COLO829 (cell line): ENCODE measurements at regions not wholly inside any gene's neighbourhood (a gene's known extent, or its start where the extent isn't known, plus 50 kb on each side); places are given as distances from the start of the nearest gene placed in this dataset.
A peak's percentile ranks its signal among the peaks of the same experiment; 100 is the strongest.

ENCODE experiments used
- DNase-seq: peaks from one replicate; pipeline ENCODE4 v3.0.0; 2012; ENCODE audit warnings: low spot score

DNA sequence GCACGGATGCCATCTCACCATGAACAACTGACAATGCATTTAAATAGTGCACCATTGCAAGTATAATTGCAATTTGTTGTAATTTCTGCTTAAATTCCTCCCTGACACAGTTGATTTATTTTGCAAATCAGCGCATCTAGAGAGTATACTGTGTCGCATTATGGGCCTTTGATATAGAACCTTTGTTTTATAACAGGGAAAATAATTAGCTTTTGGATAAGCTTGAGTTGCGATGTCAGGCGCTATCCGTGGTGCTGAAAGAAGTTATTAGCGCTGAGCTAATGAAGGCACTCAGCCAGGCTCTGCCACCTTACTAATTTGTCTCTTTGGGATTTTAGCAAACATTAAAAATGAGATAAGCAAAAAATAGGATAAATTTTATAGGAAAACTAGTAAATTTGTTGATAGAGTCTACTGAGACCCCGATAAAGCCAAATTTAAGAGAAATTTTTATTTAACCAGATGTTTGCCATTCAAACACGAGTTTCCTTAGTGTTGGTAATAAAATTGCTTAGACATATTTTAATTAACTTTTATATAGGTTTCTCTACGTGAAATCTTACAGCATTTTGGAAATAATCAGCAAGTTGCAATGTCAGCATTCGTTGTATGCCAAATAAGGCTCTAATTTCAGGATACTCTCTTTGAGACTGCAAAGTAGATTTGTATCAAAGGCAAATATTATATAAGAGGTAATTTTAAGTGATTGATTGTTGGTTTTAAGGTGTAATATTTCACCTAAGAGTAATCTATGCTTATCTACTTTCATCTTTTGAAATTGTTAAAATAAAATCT is 355.5 kb downstream of the TLR4 start:
- no peak for DNase-seq

- DNase-seq: no peak
Observed at GRCh38 chr9:118083161-118083560, 379.0 kb downstream of the TLR4 start.

DNA sequence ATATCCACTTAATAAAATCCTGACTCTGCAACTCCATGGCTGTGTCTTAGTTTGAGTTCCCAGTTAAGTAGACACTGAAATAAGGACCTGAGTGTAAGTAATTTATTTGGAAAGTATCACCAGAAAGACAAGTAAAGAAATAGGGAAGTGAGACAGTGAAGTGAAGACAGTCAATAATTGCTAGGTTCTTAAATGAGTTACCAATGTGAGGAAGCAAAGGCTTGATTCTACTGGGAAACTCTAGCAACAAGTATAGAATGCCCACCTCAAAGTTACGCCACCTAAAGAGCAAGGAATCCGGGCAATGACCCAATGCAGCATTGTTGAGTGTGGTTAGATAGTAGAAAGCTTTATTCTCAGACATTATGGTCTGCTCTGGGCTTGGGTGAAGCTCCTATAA is 383.9 kb downstream of the TLR4 start:
- no peak for DNase-seq

DNA sequence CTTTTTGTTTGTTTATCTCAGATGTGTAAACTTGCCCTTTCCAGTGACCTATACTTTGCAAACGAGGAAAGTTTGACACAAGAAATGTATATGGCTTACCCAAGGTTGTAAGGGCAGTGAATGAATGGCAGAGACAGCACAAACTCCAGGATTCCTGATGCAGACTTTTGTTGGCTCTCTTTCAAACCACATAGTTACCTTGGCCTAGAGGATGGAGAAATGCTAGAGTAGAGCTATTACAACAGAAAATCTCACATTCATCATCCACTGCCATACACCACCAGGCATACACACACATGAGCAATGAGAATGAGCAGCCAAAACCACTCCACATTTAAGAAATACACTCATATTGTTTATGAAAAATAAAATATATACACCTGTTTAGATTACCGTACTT is 387.0 kb downstream of the TLR4 start:
- DNase-seq: no peak

DNA sequence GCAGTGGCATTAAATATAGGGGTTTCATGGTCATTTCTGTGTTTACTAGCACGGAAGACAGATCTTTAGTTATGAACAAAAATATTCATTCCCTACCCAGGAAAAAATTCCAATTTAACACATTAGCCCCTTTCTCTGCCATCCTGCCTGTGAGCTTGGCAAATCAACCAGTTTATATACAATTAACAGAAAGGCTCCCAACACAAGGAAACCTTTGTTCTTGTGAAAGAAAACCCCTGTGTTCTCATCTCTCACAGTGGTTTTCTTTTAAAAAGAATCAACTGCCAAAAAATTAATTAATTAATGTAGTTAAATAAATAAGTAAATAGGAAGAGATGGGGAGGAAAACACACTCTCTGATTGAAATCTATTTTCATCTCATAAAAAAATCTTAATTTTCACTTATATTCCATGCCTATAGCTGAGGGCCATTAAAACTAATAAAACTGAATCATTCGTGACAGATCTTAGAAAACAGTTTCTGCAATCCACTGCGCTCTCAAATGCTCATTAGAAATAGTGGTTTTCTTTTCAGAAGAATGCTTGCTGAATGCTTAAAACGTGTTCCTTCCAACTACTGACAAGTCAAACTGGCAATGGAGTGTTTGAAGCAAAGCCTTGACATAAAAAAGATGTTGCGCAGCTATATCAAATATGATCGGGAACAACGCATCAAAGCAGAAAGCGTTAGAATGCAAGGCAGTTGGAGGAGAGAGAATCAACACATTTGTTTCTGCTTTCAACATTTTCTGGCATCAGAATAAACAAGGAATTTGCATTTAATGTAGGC is 387.7 kb downstream of the TLR4 start:
- peak; percentile 12 for DNase-seq

GRCh38 chr9:118094387-118094786 is 390.2 kb downstream of the TLR4 start:
- no peak for DNase-seq

DNA sequence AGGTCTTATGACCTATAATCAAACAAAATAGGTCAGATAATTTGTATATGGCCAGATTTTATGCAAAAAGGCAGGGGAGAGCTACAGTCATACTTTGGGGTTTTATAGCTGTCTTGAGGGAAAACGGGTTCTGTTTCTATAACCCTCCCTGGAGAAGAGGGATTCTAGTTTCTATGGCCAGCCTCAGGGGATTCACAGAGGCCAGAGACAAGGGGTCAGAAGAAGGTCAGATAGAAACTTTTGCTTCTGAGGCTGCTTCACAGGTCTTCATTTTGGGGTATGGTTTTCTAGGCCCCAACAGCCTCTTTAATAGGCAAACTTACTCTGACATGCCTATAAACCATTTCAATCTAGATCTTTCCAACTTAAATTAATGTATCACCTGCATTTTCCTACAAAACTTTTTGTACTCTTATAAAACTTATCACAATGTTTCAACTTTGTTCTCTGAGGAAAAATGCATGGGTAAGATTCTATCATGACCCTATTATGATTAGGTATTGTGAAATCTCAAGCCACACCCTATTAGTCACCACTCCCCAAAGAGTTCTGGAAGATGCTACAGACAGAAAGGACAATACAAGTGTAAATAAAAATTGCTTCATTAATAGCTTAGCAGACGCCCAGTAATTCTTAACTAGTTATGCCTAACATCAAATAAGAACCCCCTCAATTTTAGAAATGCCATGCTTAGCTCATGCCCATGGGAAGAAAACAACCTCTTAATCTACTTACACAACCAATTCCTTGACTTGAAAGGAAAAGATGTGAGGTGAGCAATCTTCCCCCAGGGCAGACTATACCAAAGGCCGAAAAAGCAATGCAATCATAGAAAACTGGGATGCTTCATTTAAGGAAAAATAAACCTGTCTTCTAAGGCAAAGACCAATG is 396.6 kb downstream of the TLR4 start:
- no peak for DNase-seq

DNA sequence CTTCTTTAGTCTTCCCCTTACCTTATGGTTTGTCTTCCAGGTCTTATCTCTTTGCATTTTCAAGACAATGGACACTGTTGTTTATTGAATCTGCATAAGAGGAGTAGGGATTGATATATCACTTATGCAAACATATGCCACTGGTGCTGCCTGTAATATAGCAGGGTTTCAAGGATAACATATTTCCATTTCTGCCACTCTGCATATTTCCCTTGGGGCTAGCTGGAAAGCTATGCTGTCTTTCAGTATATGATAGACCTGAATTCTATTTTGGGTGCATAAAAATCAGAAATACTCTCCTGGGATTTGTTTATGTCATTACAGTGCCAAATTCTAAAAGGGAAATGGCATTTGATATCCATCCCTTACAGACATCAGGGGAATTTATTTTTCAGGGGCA is 400.2 kb downstream of the TLR4 start:
- no peak for DNase-seq

GRCh38 chr9:118108971-118109370 is 404.8 kb downstream of the TLR4 start:
- DNase-seq: no peak

DNA sequence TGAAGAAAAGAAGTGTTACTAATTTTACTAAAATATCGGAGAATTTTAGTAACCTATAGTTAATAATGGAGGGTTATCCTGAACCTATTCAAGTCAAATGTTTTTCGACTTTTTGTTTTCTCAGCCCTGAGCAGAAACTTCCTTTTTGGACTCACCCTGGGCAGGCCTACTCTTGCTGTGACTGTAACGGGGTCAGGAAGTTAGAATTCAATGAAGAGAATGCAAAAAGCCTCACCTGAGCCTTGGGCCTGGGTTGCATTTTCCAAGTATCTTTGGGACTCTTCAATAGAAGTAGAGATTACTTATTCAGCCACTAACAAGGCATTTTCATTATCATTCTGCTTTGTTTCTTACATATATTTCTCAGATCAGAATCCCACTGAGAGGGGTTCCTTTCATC is 405.3 kb downstream of the TLR4 start:
- no peak for DNase-seq

GRCh38 chr9:118121361-118121760 is 417.2 kb downstream of the TLR4 start:
- no peak for DNase-seq

- no peak for DNase-seq
Observed at GRCh38 chr9:118128313-118128712, 424.1 kb downstream of the TLR4 start.

GRCh38 chr9:118129541-118129940 is 425.3 kb downstream of the TLR4 start:
- DNase-seq: no peak

DNA sequence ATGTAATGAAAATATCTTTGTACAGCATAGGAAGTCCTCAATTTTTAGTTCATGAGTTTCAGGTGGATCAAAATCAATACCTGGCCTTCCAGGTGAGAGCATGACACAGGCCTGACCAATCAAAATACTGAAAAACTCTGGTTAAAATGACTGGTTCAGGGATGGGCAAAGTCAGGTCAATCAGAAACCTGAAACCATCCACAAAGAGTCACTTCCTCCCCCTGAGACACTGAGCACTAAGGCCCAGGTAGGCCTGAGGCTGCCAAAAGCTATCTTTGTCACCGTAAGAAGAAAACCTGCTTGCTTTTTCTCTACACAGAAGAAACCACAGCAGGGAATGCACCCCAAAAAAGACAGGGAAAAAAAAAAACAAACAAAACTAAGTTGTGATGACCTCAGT is 444.8 kb downstream of the TLR4 start:
- no peak for DNase-seq

DNA sequence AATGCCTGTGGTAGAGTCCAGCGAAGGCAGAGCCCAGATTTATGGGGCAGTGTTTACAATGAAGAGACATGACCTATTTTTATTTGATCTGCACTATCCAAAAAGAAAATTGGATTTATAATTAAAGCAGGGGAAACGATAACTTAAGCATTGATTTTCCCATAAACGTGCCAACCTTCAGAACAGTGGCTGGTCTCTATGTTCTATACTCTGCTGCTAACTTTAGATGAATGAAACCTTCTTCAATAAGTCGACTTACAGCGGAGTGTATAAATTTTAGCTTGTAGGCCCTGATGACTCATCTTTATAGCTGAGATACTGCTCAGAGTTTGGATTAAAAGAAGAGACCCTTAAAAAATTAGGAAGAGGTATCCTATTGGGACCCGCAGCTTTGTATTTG is 452.6 kb downstream of the TLR4 start:
- DNase-seq: no peak

GRCh38 chr9:118162716-118163115 is 458.5 kb downstream of the TLR4 start:
- no peak for DNase-seq

DNA sequence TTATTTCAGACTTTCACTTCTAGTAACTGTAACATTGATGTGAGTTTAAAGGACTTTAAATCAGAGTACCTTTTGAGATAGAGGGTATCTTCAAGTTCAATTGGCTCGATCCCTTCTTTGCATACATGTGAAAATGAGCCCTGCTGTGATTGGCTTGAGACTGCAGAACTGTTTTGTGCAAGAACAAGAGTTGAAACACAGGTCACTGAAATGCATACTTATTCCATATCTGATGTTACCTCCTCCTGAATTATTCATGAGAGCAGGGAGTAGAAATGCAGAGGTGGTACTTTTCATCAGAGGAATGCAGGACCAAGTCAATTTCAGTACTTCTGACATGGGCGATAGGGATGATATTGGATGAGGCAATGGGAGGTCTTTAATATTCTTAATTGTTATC is 459.5 kb downstream of the TLR4 start:
- DNase-seq: no peak

DNA sequence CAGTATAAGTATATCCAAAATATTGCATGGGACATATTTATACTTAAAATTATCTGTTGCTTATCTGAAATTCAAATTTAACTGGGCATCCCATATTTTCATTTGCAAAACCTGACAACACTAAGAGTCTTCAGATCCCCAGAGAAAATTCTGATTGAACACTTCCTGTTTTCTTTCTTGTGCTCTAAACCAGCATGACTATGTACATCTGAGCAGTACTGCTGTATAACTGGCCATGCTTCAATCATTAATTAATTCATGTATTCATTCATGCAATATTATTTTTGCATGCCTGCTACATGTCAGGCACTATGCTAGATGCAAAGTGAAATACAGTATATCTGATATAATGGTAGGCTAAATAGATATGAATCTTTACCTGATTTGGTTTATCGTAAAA is 461.2 kb downstream of the TLR4 start:
- no peak for DNase-seq

DNA sequence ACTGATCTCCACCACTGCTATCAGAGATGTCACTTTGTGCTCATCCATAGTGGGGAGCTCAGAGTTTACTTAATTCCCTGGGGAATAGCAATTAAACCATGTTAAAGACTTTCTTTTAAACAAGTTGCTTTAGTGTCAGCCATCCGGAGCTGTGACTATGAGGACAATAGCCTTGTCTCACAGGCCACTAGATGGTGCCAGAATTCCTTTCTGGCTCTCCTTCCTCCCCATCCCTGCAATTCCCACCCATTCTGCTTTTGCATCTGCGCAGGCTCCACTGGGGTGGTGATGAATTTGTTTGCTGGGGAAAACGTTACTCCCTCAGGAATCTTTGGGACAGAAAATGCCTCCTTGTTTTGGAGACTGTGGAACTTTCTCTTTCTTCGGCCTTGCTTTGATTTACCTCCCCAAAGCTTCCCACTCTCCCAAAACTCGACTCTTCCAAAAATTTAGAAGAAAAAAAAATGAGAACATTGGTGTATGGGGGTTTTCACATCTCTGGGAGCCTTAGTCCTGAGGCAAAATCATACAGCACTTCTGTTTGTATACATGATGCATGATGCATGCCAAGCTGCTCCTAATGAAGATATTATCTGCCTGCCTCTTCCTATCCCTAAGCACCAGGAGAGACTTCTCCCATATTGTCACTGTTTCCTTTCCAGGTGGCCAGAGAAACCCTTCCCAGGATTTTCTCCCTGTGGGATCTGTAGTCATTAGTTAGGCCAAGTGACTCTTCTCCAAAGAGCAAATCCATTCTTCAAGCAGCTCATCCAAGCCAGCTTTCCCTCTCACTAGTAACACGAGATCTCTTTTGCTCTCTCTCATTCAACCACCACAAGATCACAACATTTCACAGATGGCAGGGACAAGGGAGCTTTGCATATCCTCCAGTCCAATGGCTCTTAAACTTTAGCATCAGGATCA is 466.1 kb downstream of the TLR4 start:
- peak; percentile 11 for DNase-seq

DNA sequence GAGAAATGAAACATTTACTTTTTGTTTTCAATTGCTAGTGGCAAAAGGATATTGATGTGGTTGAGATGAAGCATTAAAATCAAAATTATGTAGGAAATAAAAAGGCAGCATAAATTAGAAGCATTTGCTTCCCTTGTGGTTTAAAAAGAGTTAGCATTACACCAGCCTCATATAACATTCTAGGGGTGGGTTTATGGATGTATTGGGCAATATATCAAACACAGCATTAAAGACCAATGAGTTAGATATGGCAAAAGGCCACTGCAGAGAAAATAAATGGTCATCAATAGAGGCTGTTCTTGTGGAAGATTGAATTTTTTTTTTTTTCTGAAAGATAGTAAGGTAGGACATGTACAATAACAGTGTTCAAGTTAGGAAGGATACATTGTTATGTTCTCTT is 473.0 kb downstream of the TLR4 start:
- DNase-seq: no peak

GRCh38 chr9:118183576-118183975 is 479.4 kb downstream of the TLR4 start:
- no peak for DNase-seq
